Cardiac septum (tissue), 1 donor: ENCODE measurements at regions not wholly inside any gene's neighbourhood (a gene's known extent, or its start where the extent isn't known, plus 50 kb on each side); places are given as distances from the start of the nearest gene placed in this dataset.

Source experiments
- DNase-seq: peaks from one replicate; pipeline ENCODE4 v3.0.0-alpha.2; 2020; ENCODE audit warnings: low spot score
- intact Hi-C: fragments of 100-400 bp; cut with DNase I; formaldehyde crosslinking; loops from one replicate; pipeline ENCODE4 v1.14.0; 2022
- donor health status: DM: no; HTN: no; CAD: no.

DNA sequence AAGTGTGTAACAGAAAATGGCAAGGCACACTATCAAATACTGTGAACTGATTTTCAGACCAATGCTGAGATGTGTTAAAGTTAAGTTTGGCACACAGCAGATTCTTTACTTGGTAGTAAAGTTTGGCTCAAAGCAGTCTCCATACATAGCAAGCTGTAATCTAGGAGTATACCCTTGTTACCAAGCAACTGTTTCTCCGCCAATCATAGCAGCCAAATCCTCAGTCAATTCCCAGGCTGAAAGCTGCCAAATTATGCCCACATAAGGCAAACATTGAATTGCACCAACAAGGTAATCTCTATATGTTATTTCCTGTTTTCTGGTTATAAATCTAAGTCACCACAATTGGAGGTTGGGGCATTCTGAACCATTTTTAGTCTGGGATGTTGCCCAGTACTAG lies 345.7 kb downstream of the DEPDC1B start:
- intact Hi-C loops = no loop called here
- DNase-seq = no peak

DNA sequence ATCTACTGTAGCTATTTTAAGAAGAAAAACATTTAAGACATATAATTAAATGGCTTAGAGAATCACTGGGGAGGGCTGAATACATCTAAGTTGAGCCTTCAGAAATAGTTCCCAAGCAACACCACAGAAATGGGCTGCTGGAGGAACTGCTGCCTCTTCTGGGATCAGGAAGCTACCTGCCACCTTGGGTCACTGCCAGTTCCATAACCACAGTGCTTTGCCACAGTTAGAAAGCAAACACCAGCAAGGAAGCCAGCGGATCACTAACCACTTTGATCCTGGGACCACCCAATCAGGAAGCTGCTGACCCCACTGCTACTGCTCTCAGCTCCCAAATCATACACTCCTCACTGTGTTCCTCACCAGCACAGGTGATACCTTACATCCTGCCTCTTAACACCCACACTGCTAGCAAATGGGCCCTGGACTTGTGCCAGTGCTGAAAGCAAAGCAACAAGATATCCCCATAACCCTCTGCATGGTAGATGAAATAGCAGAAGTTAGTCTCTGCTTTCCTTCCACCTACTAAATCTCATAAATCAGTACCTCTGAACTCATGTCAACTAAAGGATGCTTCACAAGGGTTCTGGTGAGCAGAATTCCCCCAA lies 346.9 kb downstream of the DEPDC1B start:
- intact Hi-C loops = no loop called here

GRCh38 chr5:60350794-60351193 lies 349.2 kb downstream of the DEPDC1B start:
- no peak for DNase-seq
- intact Hi-C loops = no loop called here

More for the DNA sequence above, 346.9 kb downstream of the DEPDC1B start:
- DNase-seq = no peak

GRCh38 chr5:60349891-60350415 lies 350.0 kb downstream of the DEPDC1B start:
- no peak for DNase-seq
- intact Hi-C loops = no loop called here

GRCh38 chr5:60346393-60346792 lies 353.6 kb downstream of the DEPDC1B start:
- intact Hi-C loops = no loop called here
- DNase-seq = no peak

DNA sequence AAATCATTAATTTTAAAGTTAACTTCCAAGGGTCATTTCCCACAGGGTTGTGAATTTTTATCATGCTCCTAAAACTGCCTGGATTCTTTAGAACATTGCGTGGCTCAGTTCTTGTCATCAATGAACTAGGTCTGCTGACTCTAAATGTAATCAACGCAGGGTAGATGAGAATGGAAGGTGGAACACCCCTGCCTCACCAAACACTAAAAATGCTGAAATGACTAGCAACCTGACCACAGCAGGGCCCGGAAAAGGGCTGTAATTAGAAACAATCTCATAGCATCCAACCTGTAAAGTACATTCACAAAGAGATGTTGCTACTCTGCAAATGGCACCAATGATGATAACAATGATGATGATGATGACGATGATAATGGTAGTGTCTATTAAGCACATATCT lies 356.9 kb downstream of the DEPDC1B start:
- no peak for DNase-seq
- intact Hi-C loops = no loop called here

GRCh38 chr5:60340965-60341471 lies 358.9 kb downstream of the DEPDC1B start:
- intact Hi-C loops = no loop called here
- no peak for DNase-seq

DNA sequence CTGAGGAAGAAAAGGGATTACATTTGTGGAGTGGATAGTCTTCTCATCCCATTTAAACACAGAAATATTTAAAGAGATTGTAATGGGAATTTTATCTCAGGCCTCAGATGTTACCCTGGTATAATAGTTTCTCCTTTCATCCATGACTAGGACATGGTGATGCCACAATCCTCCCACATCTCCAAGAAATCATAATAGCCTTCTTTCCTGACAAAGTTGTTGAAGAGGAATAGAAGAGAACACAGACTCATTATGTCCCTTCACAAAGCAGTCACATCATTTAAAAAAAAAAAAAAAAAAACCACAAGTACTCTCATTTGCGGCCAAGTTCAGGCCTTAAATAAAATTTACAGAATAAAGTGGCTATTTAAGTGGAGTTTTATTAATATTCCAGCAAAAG lies 359.6 kb downstream of the DEPDC1B start:
- DNase-seq = no peak
- intact Hi-C loops = no loop called here

GRCh38 chr5:60339691-60340201 lies 360.2 kb downstream of the DEPDC1B start:
- intact Hi-C loops = no loop called here
- no peak for DNase-seq

DNA sequence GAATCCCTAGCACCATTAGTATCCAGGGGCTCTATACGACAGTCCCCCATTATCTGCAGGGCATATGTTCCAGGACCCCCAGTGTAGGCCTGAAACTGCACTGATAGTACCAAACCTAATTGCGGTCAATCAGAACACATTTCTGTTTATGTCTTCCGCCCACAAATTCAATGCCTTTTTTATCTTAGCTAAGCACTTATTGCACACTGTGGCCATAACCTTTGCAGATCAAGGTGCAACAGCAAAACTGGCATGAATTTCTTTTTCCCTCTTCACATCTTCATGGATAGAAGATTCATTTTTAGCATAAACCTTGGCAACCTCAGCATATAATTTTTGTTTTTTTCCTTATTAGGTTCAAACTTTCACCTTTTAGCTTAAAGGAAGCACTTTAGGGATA lies 361.1 kb downstream of the DEPDC1B start:
- intact Hi-C loops = no loop called here
- DNase-seq = no peak

GRCh38 chr5:60336491-60336890 lies 363.5 kb downstream of the DEPDC1B start:
- intact Hi-C loops = no loop called here
- no peak for DNase-seq

GRCh38 chr5:60335913-60336312 lies 364.1 kb downstream of the DEPDC1B start:
- no peak for DNase-seq
- intact Hi-C loops = no loop called here

DNA sequence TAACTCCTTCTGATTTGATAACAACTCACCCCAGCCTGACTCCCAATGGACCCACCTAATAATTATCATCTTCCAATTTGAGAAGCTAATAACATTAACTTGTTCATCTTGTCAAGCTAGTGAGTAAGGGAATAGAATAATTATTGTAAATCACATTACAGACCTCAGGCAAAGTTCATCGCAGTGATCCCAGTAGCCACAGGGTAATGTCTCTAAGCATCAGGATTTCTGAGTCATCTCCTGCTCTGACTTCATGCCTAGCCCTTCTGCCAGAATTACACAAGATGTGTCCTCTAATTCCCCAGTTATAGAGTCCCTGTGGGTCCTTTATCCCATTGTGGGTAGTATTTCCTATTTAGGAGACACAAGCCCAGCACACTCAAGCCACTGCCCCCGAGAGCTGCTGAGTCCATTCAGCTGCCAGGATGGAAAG lies 365.7 kb downstream of the DEPDC1B start:
- no peak for DNase-seq
- intact Hi-C loops = no loop called here

GRCh38 chr5:60333005-60333571 lies 366.9 kb downstream of the DEPDC1B start:
- no peak for DNase-seq
- intact Hi-C loops = no loop called here

DNA sequence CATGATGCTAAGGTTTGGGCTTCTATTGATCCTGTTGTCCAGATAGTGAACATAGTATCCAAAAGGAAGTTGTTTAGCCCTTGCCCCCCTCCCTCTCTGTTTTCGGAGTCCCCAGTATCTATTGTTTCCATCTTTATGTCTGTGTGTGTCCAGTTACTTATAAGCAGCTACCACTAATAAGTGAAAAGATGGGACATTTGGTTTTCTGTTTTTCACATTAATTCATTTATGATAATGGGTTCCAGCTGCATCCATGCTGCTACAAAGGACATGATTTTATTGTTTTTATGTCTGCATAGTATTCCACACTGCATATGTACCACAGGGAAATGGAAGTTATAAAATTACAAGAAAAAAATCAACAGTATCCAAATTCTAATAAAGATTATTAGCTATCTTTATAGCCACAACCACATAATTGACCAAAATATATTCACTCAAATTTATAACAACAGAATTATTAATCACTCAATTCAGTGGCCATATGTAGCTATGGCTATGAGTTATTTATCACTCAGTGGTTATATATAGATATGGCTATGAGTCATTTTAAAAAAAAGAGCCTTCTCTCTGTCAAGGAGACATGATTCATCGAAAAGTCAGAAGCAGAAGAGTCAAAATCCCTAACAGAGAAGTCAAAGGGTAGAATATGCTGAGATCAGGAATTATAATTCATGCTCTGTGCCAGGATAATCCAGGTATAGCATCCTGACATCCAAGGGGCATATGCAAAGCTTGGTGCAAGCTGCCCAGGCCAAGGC lies 367.5 kb downstream of the DEPDC1B start:
- DNase-seq = no peak
- intact Hi-C loops = no loop called here

- DNase-seq = no peak
- intact Hi-C loops = no loop called here
These were observed 369.7 kb downstream of the DEPDC1B start for GRCh38 chr5:60330236-60330635.

GRCh38 chr5:60325870-60326269 lies 374.1 kb downstream of the DEPDC1B start:
- DNase-seq = no peak
- intact Hi-C loops = no loop called here

GRCh38 chr5:60323596-60323995 lies 376.4 kb downstream of the DEPDC1B start:
- DNase-seq = no peak
- intact Hi-C loops = no loop called here

DNA sequence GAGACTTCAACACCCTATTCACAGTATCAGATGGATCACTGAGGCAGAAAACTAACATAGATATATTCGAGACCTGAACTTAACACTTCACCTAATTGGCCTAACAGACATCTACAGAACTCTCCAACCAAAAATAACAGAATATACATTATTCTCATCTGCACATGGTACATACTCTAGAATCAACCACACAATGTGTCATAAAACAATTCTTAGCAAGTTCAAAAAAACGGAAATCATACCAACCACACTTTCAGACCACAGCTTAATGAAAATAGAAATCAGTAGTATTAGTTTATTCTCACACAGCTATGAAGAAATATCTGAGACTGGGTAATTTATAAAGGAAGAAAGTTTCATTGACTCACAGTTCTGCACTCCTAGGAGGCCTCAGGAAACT lies 387.9 kb downstream of the DEPDC1B start:
- intact Hi-C loops = no loop called here

DNA sequence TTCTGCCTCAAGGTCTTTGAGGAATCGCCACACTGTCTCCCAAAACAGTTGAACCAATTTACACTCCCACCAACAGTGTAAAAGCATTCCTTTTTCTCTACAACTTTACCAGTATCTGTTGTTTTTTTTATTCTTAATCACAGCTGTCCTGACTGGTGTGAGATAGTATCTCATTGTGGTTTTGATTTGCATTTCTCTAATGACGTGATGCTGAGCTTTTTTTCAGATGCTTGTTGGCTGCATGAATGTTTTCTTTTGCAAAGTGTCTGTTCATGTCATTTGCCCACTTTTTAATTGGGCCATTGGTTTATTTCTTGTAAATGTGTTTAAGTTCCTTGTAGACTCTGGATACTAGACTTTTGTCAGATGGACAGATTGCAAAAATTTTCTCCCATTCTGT lies 400.0 kb downstream of the DEPDC1B start:
- no peak for DNase-seq

More for the DNA sequence above, 387.9 kb downstream of the DEPDC1B start:
- no peak for DNase-seq

More for the DNA sequence above, 400.0 kb downstream of the DEPDC1B start:
- intact Hi-C loops = no loop called here
